ENCODE measurements at regions not wholly inside any gene's neighbourhood (a gene's known extent, or its start where the extent isn't known, plus 50 kb on each side); places are given as distances from the start of the nearest gene placed in this dataset.
"Not testable (repeated sequence)": the region's sequence is repeated elsewhere in the genome, so short reads cannot be mapped to it uniquely, and the experiment has no call there.

GRCh38 chr4:174405923-174406322 is 116.4 kb downstream of the HPGD start:
- Histone ChIP-seq H3K36me3 (no peaks in the 10 kb centered on the region), H3K4me1 (ENCODE audit: low read depth) (peaks cover 3% of the 10 kb centered on the region), H3K27me3 (no peaks in the 10 kb centered on the region), H3K4me3 (no peak overlapping the region), H3K27ac (no peak overlapping the region), H3K9me3 (ENCODE audit: low read depth) (no peaks in the 10 kb centered on the region)
- TF ChIP-seq CTCF (IDR thresholded peaks at IDR 0.05; ENCODE audit: low read depth, low read length): no peak
- DNase-seq (ENCODE audit: low read depth in 1 of 2, low spot score in 1 of 2): no peak

GRCh38 chr4:174404677-174405076 is 117.6 kb downstream of the HPGD start:
- Histone ChIP-seq H3K36me3 (no peaks in the 10 kb centered on the region), H3K27me3 (no peaks in the 10 kb centered on the region), H3K4me1 (ENCODE audit: low read depth) (peaks cover 3% of the 10 kb centered on the region), H3K27ac (no peak overlapping the region), H3K9me3 (ENCODE audit: low read depth) (no peaks in the 10 kb centered on the region), H3K4me3 (no peak overlapping the region)
- no peak for TF ChIP-seq CTCF (IDR thresholded peaks at IDR 0.05; ENCODE audit: low read depth, low read length)
- no peak for DNase-seq (ENCODE audit: low read depth in 1 of 2, low spot score in 1 of 2)

GRCh38 chr4:174403177-174403543 is 119.1 kb downstream of the HPGD start:
- H3K4me3 ChIP-seq: no peak overlapping the region
- DNase-seq (ENCODE audit: low read depth in 1 of 2, low spot score in 1 of 2): no peak

GRCh38 chr4:174402470-174403176 is 118.9 kb downstream of the CEP44 start:
- no peak for TF ChIP-seq CTCF (IDR thresholded peaks at IDR 0.05; ENCODE audit: low read depth, low read length)
- no peaks in the 10 kb centered on the region for H3K27me3 ChIP-seq
- no peak for DNase-seq (ENCODE audit: low read depth in 1 of 2, low spot score in 1 of 2)
- no peak overlapping the region for H3K4me3 ChIP-seq
- no peak overlapping the region for H3K27ac ChIP-seq
- H3K36me3 ChIP-seq: no peaks in the 10 kb centered on the region
- H3K4me1 ChIP-seq (ENCODE audit: low read depth): peaks cover 3% of the 10 kb centered on the region
- no peaks in the 10 kb centered on the region for H3K9me3 ChIP-seq (ENCODE audit: low read depth)

More at GRCh38 chr4:174403177-174403543, 119.1 kb downstream of the HPGD start:
- H3K4me1 ChIP-seq (ENCODE audit: low read depth): peaks cover 3% of the 10 kb centered on the region
- TF ChIP-seq CTCF (IDR thresholded peaks at IDR 0.05; ENCODE audit: low read depth, low read length): no peak
- H3K36me3 ChIP-seq: no peaks in the 10 kb centered on the region
- no peak overlapping the region for H3K27ac ChIP-seq
- H3K9me3 ChIP-seq (ENCODE audit: low read depth): no peaks in the 10 kb centered on the region
- no peaks in the 10 kb centered on the region for H3K27me3 ChIP-seq

- Histone ChIP-seq H3K4me1 (ENCODE audit: low read depth) (peaks cover 3% of the 10 kb centered on the region), H3K9me3 (ENCODE audit: low read depth) (no peaks in the 10 kb centered on the region), H3K27me3 (no peaks in the 10 kb centered on the region), H3K27ac (no peak overlapping the region), H3K36me3 (no peaks in the 10 kb centered on the region), H3K4me3 (no peak overlapping the region)
- no peak for DNase-seq (ENCODE audit: low read depth in 1 of 2, low spot score in 1 of 2)
- TF ChIP-seq CTCF (IDR thresholded peaks at IDR 0.05; ENCODE audit: low read depth, low read length): no peak
Observed at GRCh38 chr4:174401471-174402130, 117.9 kb downstream of the CEP44 start.

- not testable (repeated sequence) for H3K36me3 ChIP-seq; H3K4me3 ChIP-seq; H3K27ac ChIP-seq; H3K27me3 ChIP-seq; DNase-seq (ENCODE audit: low read depth in 1 of 2, low spot score in 1 of 2); H3K9me3 ChIP-seq (ENCODE audit: low read depth); H3K4me1 ChIP-seq (ENCODE audit: low read depth)
Observed at GRCh38 chr4:174400603-174401302, 117.0 kb downstream of the CEP44 start.
